ENCODE measurements at regions not wholly inside any gene's neighbourhood (a gene's known extent, or its start where the extent isn't known, plus 50 kb on each side); places are given as distances from the start of the nearest gene placed in this dataset.

DNA sequence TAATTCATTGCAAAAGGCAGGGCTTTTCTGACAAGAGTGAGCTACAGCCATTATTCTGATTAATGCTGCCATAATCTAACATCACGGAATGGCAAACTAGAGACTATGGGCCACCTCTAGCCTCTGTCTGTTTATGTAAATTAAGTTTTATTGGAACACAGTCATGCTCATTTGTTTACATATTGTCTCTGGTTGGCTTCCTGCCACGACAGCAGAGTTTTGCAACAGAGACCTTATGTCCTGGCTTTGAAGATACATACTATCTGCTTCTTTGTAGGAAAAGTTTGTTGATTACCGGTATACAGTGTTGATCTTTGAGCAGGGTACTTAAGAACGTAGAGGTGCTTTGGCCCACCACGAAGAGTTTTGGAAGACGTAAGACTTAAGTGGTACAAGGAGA lies 715.9 kb upstream of the RBFOX1 start:
- TF ChIP-seq, protein P1, sequence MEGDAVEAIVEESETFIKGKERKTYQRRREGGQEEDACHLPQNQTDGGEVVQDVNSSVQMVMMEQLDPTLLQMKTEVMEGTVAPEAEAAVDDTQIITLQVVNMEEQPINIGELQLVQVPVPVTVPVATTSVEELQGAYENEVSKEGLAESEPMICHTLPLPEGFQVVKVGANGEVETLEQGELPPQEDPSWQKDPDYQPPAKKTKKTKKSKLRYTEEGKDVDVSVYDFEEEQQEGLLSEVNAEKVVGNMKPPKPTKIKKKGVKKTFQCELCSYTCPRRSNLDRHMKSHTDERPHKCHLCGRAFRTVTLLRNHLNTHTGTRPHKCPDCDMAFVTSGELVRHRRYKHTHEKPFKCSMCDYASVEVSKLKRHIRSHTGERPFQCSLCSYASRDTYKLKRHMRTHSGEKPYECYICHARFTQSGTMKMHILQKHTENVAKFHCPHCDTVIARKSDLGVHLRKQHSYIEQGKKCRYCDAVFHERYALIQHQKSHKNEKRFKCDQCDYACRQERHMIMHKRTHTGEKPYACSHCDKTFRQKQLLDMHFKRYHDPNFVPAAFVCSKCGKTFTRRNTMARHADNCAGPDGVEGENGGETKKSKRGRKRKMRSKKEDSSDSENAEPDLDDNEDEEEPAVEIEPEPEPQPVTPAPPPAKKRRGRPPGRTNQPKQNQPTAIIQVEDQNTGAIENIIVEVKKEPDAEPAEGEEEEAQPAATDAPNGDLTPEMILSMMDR (conservative IDR thresholded peaks at IDR 0.05; ENCODE audit: low read length) = no peak
- TF ChIP-seq EZH2phosphoT487 (IDR thresholded peaks at IDR 0.05; ENCODE audit: borderline replicate concordance, low read depth, low read length) = no peak
